ENCODE measurements at regions not wholly inside any gene's neighbourhood (a gene's known extent, or its start where the extent isn't known, plus 50 kb on each side); places are given as distances from the start of the nearest gene placed in this dataset.

GRCh38 chr2:104794441-104794840 lies 59.5 kb upstream of the POU3F3 start:
- ATAC-seq (ENCODE audit: insufficient read depth, low read depth), result no peak
- Histone ChIP-seq H3K4me3 (ENCODE audit: low read depth in 1 of 2, low read length in 2 of 2) (no peak overlapping the region), H3K4me2 (ENCODE audit: insufficient read depth, low read length) (no peak overlapping the region), H4K20me1 (ENCODE audit: insufficient read depth, low read length) (no peaks in the 10 kb centered on the region), H3K27me3 (ENCODE audit: insufficient read depth, low read length, poor library complexity) (no peaks in the 10 kb centered on the region), H3K27ac (ENCODE audit: low read length) (no peak overlapping the region), H3K9ac (ENCODE audit: low read depth, low read length) (no peak overlapping the region), H3K4me1 (ENCODE audit: insufficient read depth, low read length) (no peaks in the 10 kb centered on the region), H3K36me3 (ENCODE audit: insufficient read depth, low read length) (no peaks in the 10 kb centered on the region), H3K9me3 (ENCODE audit: insufficient read depth, low read length, severe bottlenecking) (no peaks in the 10 kb centered on the region), H3K79me2 (ENCODE audit: insufficient read depth, low read length) (no peaks in the 10 kb centered on the region), H2AFZ (ENCODE audit: low read depth, low read length) (no peak overlapping the region)
- DNase-seq, result no peak
- TF ChIP-seq EZH2 (IDR thresholded peaks at IDR 0.05; ENCODE audit: borderline replicate concordance, low read depth, low read length, severe bottlenecking) (no peak), CTCF (IDR thresholded peaks at IDR 0.05; ENCODE audit: borderline replicate concordance, extremely low read depth, low read length, poor library complexity, severe bottlenecking) (no peak)
